GM18873 (cell line): ENCODE measurements at regions not wholly inside any gene's neighbourhood (a gene's known extent, or its start where the extent isn't known, plus 50 kb on each side); places are given as distances from the start of the nearest gene placed in this dataset.
A peak's percentile ranks its signal among the peaks of the same experiment; 100 is the strongest.
"Not testable (repeated sequence)": the region's sequence is repeated elsewhere in the genome, so short reads cannot be mapped to it uniquely, and the experiment has no call there.

Experiments
- ATAC-seq: cut with Tn5 transposase; IDR thresholded peaks from one replicate; pipeline ENCODE4 v1.9.1; 2021; ENCODE audit warnings: mild to moderate bottlenecking, moderate library complexity, moderate number of reproducible peaks; ENCODE audit not compliant: unreplicated experiment, low FRiP score

GRCh38 chr7:80019809-80020207 is 114.8 kb upstream of the GNAI1 start:
- ATAC-seq, result not testable (repeated sequence)

GRCh38 chr7:80018941-80019808 is 115.5 kb upstream of the GNAI1 start:
- ATAC-seq, result peak; percentile 80

GRCh38 chr7:80017101-80017698 is 117.4 kb upstream of the GNAI1 start:
- ATAC-seq, result no peak

GRCh38 chr7:80014511-80014910 is 120.1 kb upstream of the GNAI1 start:
- ATAC-seq, result no peak

GRCh38 chr7:80008039-80008438 is 126.6 kb upstream of the GNAI1 start:
- ATAC-seq, result no peak

- no peak for ATAC-seq
These were observed 131.8 kb upstream of the GNAI1 start for GRCh38 chr7:80002865-80003264.

- no peak for ATAC-seq
These were observed 136.3 kb upstream of the GNAI1 start for GRCh38 chr7:79998363-79998762.

- no peak for ATAC-seq
These were observed 137.3 kb upstream of the GNAI1 start for GRCh38 chr7:79997345-79997744.

- not testable (repeated sequence) for ATAC-seq
These were observed 138.9 kb upstream of the GNAI1 start for GRCh38 chr7:79995741-79996140.

- ATAC-seq, result no peak
These were observed 146.0 kb upstream of the GNAI1 start for GRCh38 chr7:79988653-79989052.

- no peak for ATAC-seq
These were observed 150.4 kb upstream of the GNAI1 start for GRCh38 chr7:79984210-79984609.

- no peak for ATAC-seq
These were observed 152.4 kb upstream of the GNAI1 start for GRCh38 chr7:79982141-79982770.

- no peak for ATAC-seq
These were observed 154.3 kb upstream of the GNAI1 start for GRCh38 chr7:79980376-79980775.

GRCh38 chr7:79979437-79979836 is 155.2 kb upstream of the GNAI1 start:
- ATAC-seq, result no peak

- ATAC-seq, result no peak
These were observed 157.2 kb upstream of the GNAI1 start for GRCh38 chr7:79977481-79977880.

GRCh38 chr7:79976711-79977020 is 158.0 kb upstream of the GNAI1 start:
- not testable (repeated sequence) for ATAC-seq

- ATAC-seq, result not testable (repeated sequence)
These were observed 158.5 kb upstream of the GNAI1 start for GRCh38 chr7:79975986-79976710.

GRCh38 chr7:79973455-79973854 is 161.2 kb upstream of the GNAI1 start:
- no peak for ATAC-seq

GRCh38 chr7:79971058-79971457 is 163.6 kb upstream of the GNAI1 start:
- ATAC-seq, result no peak

GRCh38 chr7:79968894-79969293 is 165.7 kb upstream of the GNAI1 start:
- no peak for ATAC-seq

GRCh38 chr7:79968077-79968648 is 166.5 kb upstream of the GNAI1 start:
- no peak for ATAC-seq
